ENCODE measurements at regions not wholly inside any gene's neighbourhood (a gene's known extent, or its start where the extent isn't known, plus 50 kb on each side); places are given as distances from the start of the nearest gene placed in this dataset.

GRCh38 chr3:159448902-159449301 lies 539.7 kb upstream of the IL12A start:
- TF ChIP-seq CTCF (IDR thresholded peaks at IDR 0.05) (no peak), POLR2A (IDR thresholded peaks at IDR 0.05) (no peak)
